Activated naive CD4-positive, alpha-beta T cell treated with anti-CD3 and anti-CD28 coated beads, Interleukin-2, amount 10 ng/mL, durations not matched to agents 7 days and 5 days (primary cell): ENCODE measurements at regions not wholly inside any gene's neighbourhood (a gene's known extent, or its start where the extent isn't known, plus 50 kb on each side); places are given as distances from the start of the nearest gene placed in this dataset.

ENCODE experiments used
- CTCF ChIA-PET: fragments of 350-600 bp; sonication (Branson Sonifier 250); formaldehyde crosslinking; loops from one replicate; lab custom pipeline; 2021; ENCODE audit warnings: antibody characterized with exemption; lab: Charles Lee
- DNase-seq: peaks from one replicate; pipeline ENCODE4 v3.0.0-alpha.2; 2020
- H3K27ac Mint-ChIP-seq: one replicate; pipeline ENCODE4 v1.8.0; 2021; ENCODE audit warnings: mild to moderate bottlenecking, moderate library complexity, mixed read lengths
- H3K27me3 Mint-ChIP-seq: one replicate; pipeline ENCODE4 v1.8.0; 2021; ENCODE audit warnings: mild to moderate bottlenecking, mixed read lengths
- H3K36me3 Mint-ChIP-seq: one replicate; pipeline ENCODE4 v1.8.0; 2021; ENCODE audit warnings: mixed read lengths
- H3K4me1 Mint-ChIP-seq: one replicate; pipeline ENCODE4 v1.8.0; 2021; ENCODE audit warnings: mixed read lengths
- H3K4me3 Mint-ChIP-seq: one replicate; pipeline ENCODE4 v1.8.0; 2021; ENCODE audit warnings: mild to moderate bottlenecking, moderate library complexity, mixed read lengths
- H3K9me3 Mint-ChIP-seq: one replicate; pipeline ENCODE4 v1.8.0; 2021; ENCODE audit warnings: mixed read lengths

GRCh38 chr11:33624083-33624482 is 76.5 kb downstream of the C11orf91 start:
- no peak for DNase-seq
- no peaks in the 10 kb centered on the region for H3K9me3 Mint-ChIP-seq
- H3K27ac Mint-ChIP-seq, result no peak overlapping the region
- H3K27me3 Mint-ChIP-seq, result no peaks in the 10 kb centered on the region
- no peaks in the 10 kb centered on the region for H3K36me3 Mint-ChIP-seq
- no peak overlapping the region for H3K4me3 Mint-ChIP-seq
- no peaks in the 10 kb centered on the region for H3K4me1 Mint-ChIP-seq
- CTCF ChIA-PET, result no interaction called here

DNA sequence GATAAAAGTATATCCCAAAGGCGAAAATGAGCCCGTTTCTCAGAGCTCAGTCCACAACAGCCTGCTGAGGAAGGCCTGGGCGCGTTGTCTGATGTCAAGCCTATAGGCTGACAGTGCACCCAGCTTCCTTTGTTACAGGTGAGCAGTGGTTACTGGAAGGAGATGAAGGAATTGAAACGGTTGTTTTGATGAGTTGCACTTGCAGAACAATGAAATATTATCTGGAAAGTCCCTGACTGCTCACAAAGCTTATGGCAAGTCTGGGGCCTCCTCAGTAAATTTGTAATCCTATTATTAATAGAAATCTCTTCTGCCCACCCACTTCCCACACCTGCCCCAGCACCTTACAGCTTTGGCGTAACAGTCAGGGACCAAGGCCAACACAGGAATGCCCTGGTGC is 77.8 kb downstream of the C11orf91 start:
- Mint-ChIP-seq H3K4me3 (no peak overlapping the region), H3K27me3 (no peaks in the 10 kb centered on the region), H3K27ac (no peak overlapping the region), H3K9me3 (no peaks in the 10 kb centered on the region), H3K36me3 (no peaks in the 10 kb centered on the region), H3K4me1 (no peaks in the 10 kb centered on the region)
- CTCF ChIA-PET, result interaction anchor here (0.6 kb wide), 1 partner anchor 1363 kb away, joined by 3 read pairs; no protein-coding TSS in a partner anchor
- no peak for DNase-seq

DNA sequence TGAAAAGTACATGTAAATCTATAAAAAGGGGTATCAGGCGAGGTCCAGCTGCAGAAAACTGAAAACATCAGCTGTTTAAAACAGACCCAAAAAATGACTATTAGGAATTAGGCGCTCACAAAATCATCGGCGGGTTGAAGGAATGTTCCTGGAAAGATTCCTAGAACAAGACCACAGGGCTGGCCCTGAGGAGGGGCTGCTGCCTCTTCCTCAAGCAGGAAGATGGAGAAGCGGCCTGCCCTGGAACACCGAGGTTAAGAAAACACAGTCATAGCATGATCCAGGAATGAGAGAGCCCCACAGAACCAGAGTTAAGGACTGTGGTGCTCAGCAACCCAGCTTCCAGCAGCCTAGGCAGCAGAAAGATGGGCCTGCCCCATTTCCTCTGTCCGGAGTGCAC is 78.4 kb downstream of the C11orf91 start:
- H3K27me3 Mint-ChIP-seq, result no peaks in the 10 kb centered on the region
- H3K9me3 Mint-ChIP-seq, result no peaks in the 10 kb centered on the region
- no peak for DNase-seq
- H3K4me1 Mint-ChIP-seq, result no peaks in the 10 kb centered on the region
- H3K36me3 Mint-ChIP-seq, result no peaks in the 10 kb centered on the region
- H3K4me3 Mint-ChIP-seq, result no peak overlapping the region
- H3K27ac Mint-ChIP-seq, result no peak overlapping the region
- CTCF ChIA-PET, result no interaction called here

DNA sequence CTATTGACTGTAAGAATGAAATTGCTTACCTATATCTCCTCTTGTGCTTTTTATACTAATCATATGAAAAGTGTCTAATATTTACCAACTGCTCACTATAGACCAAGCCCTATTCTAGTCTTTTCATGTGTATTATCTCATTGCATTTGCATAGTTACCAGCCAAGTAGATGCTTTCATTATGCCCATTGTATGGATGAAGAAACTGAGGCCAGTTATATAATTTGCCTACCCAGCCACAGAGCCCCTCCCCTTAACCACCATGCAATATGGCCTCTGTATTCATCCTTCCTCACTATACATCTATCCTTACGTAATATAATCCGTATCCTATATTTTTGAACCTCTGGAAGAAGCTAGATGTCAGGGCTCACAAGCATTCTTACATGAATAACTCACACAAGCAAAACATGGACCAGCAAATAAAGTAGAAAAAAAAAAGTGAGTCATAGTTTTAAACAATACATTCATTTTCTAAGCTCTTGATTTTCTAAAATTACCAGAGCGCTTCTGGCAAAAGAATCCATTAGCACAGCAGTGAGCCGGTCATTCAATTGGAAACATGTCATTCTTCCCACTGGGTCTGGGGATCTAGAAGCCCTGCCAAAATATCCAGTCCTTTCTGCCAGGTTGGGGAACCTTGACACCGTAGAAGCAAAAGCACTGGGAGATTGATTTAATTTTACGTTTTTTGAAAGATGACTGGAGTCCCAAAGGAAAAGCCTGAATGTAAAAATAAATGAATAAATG is 80.0 kb downstream of the C11orf91 start:
- H3K27me3 Mint-ChIP-seq, result peaks cover 4% of the 10 kb centered on the region
- CTCF ChIA-PET, result no interaction called here
- H3K27ac Mint-ChIP-seq, result no peak overlapping the region
- no peak for DNase-seq
- no peak overlapping the region for H3K4me3 Mint-ChIP-seq
- no peaks in the 10 kb centered on the region for H3K36me3 Mint-ChIP-seq
- no peaks in the 10 kb centered on the region for H3K4me1 Mint-ChIP-seq
- no peaks in the 10 kb centered on the region for H3K9me3 Mint-ChIP-seq

GRCh38 chr11:33618956-33619355 is 81.7 kb downstream of the C11orf91 start:
- Mint-ChIP-seq H3K4me1 (no peaks in the 10 kb centered on the region), H3K27me3 (peaks cover 4% of the 10 kb centered on the region), H3K9me3 (no peaks in the 10 kb centered on the region), H3K36me3 (no peaks in the 10 kb centered on the region), H3K4me3 (no peak overlapping the region), H3K27ac (no peak overlapping the region)
- CTCF ChIA-PET, result no interaction called here
- DNase-seq, result no peak

- DNase-seq, result no peak
- Mint-ChIP-seq H3K4me1 (no peaks in the 10 kb centered on the region), H3K4me3 (no peak overlapping the region), H3K27ac (no peak overlapping the region), H3K36me3 (no peaks in the 10 kb centered on the region), H3K27me3 (peaks cover 4% of the 10 kb centered on the region), H3K9me3 (no peaks in the 10 kb centered on the region)
- CTCF ChIA-PET, result no interaction called here
These were observed 82.3 kb downstream of the C11orf91 start for GRCh38 chr11:33618351-33618710.

DNA sequence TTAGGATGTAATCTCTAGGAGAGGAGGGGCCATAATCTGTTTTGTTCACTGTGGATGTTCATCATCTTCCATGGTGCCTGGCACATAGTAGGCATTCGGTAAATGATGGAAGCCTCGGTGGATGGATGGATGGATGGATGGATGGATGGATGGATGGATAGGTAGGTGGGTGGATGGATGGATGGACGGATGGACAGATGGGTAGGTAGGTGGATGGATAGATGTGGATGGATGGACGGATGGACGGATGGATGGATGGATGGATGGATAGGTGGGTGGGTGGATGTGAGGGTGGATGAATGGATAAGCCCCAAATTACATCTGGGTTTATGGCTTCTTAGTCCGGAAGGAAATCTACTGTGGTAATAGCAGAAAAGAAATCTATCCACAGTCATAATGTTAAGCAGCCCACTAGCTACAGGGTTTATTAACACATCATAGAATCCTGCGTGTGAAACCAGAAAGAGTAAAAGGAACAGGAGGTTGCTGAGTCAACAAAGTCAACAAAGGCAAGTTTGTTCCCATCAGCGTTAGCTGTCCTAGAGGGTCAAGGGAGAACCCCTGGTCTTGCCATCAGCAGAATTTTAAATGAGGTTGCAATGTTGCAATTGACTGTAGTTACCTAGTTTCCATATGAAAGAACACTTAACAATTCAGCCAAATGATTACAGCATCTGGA is 82.8 kb downstream of the C11orf91 start:
- Mint-ChIP-seq H3K4me1 (no peaks in the 10 kb centered on the region), H3K9me3 (no peaks in the 10 kb centered on the region), H3K36me3 (no peaks in the 10 kb centered on the region), H3K27ac (no peak overlapping the region), H3K4me3 (no peak overlapping the region), H3K27me3 (peaks cover 4% of the 10 kb centered on the region)
- CTCF ChIA-PET, result no interaction called here
- no peak for DNase-seq

- CTCF ChIA-PET, result no interaction called here
- Mint-ChIP-seq H3K4me3 (no peak overlapping the region), H3K36me3 (no peaks in the 10 kb centered on the region), H3K4me1 (no peaks in the 10 kb centered on the region), H3K27me3 (peaks cover 4% of the 10 kb centered on the region), H3K27ac (no peak overlapping the region), H3K9me3 (no peaks in the 10 kb centered on the region)
- DNase-seq, result no peak
These were observed 84.1 kb downstream of the C11orf91 start for GRCh38 chr11:33616552-33616951.

DNA sequence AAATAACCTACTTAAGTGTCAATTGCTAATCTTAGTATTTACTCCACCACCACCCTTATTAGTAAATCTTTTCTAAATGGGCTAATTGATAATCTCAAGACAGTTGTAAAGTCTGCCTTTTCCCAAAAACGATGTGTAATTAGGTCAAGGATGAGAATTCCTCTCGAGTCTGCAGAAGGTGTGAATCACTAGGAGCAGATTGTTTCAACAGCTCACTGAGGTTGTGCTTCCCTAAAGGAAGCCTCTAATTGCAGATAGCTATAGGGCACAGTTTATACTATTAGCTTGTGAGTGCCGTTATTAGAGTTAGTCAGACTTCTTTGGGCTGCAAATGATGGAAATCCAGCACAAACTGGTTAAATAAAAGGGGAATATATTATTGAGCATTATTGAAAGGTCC is 84.9 kb downstream of the C11orf91 start:
- peaks cover 8% of the 10 kb centered on the region for H3K27me3 Mint-ChIP-seq
- no peaks in the 10 kb centered on the region for H3K4me1 Mint-ChIP-seq
- H3K4me3 Mint-ChIP-seq, result no peak overlapping the region
- DNase-seq, result no peak
- H3K36me3 Mint-ChIP-seq, result no peaks in the 10 kb centered on the region
- CTCF ChIA-PET, result no interaction called here
- no peaks in the 10 kb centered on the region for H3K9me3 Mint-ChIP-seq
- no peak overlapping the region for H3K27ac Mint-ChIP-seq

DNA sequence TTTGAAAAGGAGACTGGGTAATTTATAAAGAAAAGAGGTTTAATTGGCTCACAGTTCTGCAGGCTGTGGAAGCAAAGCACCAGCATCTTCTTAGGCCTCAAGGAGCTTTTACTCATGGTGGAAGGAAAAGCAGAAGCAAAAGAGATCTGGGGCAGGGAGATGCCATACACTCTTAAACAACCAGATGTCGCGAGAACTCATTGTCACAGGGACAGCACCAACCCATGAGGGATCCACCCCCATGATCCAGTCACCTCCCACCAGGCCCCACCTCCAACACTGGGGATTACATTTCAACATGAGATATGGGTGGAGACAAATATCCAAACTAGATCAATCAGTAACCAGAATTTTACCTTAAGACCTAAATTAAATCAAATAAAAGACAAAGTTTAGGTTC is 87.2 kb downstream of the C11orf91 start:
- DNase-seq, result no peak
- no peak overlapping the region for H3K27ac Mint-ChIP-seq
- H3K36me3 Mint-ChIP-seq, result no peaks in the 10 kb centered on the region
- no peaks in the 10 kb centered on the region for H3K9me3 Mint-ChIP-seq
- H3K4me3 Mint-ChIP-seq, result no peak overlapping the region
- H3K27me3 Mint-ChIP-seq, result peaks cover 8% of the 10 kb centered on the region
- H3K4me1 Mint-ChIP-seq, result no peaks in the 10 kb centered on the region
- CTCF ChIA-PET, result no interaction called here

DNA sequence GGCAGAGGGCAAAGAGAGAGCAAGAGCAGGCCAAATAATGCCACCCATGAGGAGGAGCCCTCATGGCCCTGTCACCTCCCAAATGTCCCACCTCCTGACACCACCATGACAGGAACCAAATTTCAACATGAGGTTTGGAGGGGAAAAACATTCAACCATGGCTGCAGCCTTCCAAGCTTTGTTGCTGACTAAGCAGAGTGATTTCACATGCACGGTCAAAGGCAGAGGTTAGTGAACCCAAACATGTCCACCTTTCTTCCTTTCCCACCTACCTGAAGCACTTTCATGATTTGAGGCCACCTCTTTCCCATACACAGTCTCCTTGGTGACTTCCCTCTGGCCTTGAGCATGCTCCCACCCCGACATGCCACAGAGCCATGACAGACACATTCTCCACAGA is 89.7 kb downstream of the C11orf91 start:
- Mint-ChIP-seq H3K4me1 (no peaks in the 10 kb centered on the region), H3K4me3 (no peak overlapping the region), H3K27me3 (peaks cover 4% of the 10 kb centered on the region), H3K9me3 (no peaks in the 10 kb centered on the region), H3K36me3 (no peaks in the 10 kb centered on the region), H3K27ac (no peak overlapping the region)
- no peak for DNase-seq
- CTCF ChIA-PET, result no interaction called here

DNA sequence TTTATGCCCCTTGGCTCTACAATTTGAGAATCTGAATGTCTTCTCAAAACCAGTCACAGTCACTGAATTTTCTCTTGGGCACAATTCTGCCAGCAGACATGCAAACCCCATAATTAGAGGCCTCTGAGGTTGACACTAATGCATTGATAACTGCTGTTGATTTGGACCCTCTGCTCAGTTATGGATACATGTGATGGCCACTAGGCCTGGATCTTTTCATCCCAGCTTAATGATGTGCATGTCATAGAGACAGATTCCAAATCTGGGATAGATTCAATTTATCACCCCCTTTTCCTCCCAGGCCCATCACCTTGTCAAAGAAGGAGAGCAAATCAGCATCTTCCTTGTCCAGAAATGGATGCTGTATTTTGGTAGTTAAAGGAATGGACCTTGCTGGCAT is 92.2 kb downstream of the C11orf91 start:
- Mint-ChIP-seq H3K4me3 (no peak overlapping the region), H3K27me3 (peaks cover 9% of the 10 kb centered on the region), H3K36me3 (no peaks in the 10 kb centered on the region), H3K9me3 (no peaks in the 10 kb centered on the region), H3K4me1 (no peaks in the 10 kb centered on the region), H3K27ac (no peak overlapping the region)
- no peak for DNase-seq
- CTCF ChIA-PET, result no interaction called here

DNA sequence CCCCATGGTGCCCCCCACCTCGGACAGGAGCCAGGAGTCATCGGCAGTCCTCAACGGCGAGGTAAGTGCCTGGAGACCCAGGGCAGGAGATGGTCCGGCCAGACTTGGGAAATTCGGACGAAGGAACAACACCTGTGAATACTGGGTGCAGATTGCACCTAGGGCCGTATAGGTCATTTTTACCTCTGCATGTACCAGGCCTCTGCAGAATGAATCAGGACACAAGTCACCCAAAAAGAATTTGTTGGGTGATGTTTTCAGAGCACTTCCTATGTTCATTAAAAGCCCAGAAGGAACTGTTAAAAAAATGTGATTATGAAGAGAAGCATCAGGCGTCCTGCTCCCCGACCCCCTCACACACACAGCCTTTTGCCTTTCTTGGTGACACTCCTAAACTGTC is 93.9 kb downstream of the C11orf91 start:
- no peak overlapping the region for H3K4me3 Mint-ChIP-seq
- no peak overlapping the region for H3K27ac Mint-ChIP-seq
- CTCF ChIA-PET, result no interaction called here
- no peak for DNase-seq
- no peaks in the 10 kb centered on the region for H3K4me1 Mint-ChIP-seq
- H3K27me3 Mint-ChIP-seq, result peaks cover 9% of the 10 kb centered on the region
- H3K36me3 Mint-ChIP-seq, result no peaks in the 10 kb centered on the region
- H3K9me3 Mint-ChIP-seq, result no peaks in the 10 kb centered on the region

GRCh38 chr11:33605703-33606102 is 94.9 kb downstream of the C11orf91 start:
- H3K27ac Mint-ChIP-seq, result no peak overlapping the region
- H3K9me3 Mint-ChIP-seq, result no peaks in the 10 kb centered on the region
- H3K4me3 Mint-ChIP-seq, result no peak overlapping the region
- H3K4me1 Mint-ChIP-seq, result no peaks in the 10 kb centered on the region
- no peaks in the 10 kb centered on the region for H3K36me3 Mint-ChIP-seq
- no peak for DNase-seq
- H3K27me3 Mint-ChIP-seq, result peaks cover 5% of the 10 kb centered on the region
- CTCF ChIA-PET, result interaction anchor here (1.0 kb wide), 1 partner anchor 137 kb away, joined by 3 read pairs; no protein-coding TSS in a partner anchor

DNA sequence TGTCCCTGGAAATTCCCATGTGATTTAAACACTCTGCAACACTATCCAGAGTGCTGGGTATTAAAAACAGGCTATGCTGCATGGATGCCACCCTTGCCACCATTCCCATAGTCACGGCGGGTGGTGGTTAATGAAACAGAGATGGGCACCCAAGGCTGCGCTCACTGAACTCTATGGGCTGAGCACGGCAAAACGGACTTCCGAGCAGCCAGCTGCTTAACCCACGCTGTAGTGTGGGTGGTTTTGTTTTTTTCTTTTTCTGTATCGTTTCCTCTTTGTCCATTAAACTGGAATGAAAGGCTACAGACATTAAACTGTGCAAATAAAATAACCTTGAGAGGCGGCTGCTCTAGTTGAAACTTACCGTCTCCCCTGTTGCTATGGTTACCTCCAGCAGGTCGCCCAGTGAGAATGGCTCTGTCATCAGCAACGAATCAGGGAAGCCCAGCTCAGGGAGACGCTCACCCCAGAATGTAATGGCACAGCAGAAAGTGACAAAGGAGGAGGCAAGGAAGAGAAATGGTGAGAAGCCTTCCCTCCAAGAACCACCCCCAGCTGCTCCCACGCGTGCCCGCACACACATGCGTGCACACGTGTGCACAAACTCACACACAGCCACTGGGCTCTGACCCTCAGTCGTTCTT is 102.1 kb downstream of the C11orf91 start:
- no peaks in the 10 kb centered on the region for H3K36me3 Mint-ChIP-seq
- CTCF ChIA-PET, result no interaction called here
- H3K4me1 Mint-ChIP-seq, result no peaks in the 10 kb centered on the region
- no peak for DNase-seq
- H3K27ac Mint-ChIP-seq, result no peak overlapping the region
- no peaks in the 10 kb centered on the region for H3K9me3 Mint-ChIP-seq
- H3K27me3 Mint-ChIP-seq, result peaks cover 9% of the 10 kb centered on the region
- H3K4me3 Mint-ChIP-seq, result no peak overlapping the region
